Left lung (tissue), 4 donors: ENCODE measurements at regions not wholly inside any gene's neighbourhood (a gene's known extent, or its start where the extent isn't known, plus 50 kb on each side); places are given as distances from the start of the nearest gene placed in this dataset.

Experiments
- ATAC-seq: fragments of 200-7000 bp; cut with Tn5 transposase; one replicate; pipeline ENCODE4 v1.9.1; 2020; ENCODE audit warnings: moderate library complexity
- DNase-seq, 4 donors: peaks; one replicate each; pipeline ENCODE4 v3.0.0-alpha.2; 2013 to 2020
- H3K27ac ChIP-seq, 2 donors: fragments of 200-600 bp; sonication (generic) in 1 of 2; one replicate each; pipeline versions ENCODE4 v1.5.0 to v1.8.0; 2020 to 2021
- H3K27me3 ChIP-seq, 2 donors: fragments of 200-600 bp; sonication (generic) in 1 of 2; one replicate each; pipeline versions ENCODE4 v1.5.0 to v1.8.0; 2020 to 2021
- H3K36me3 ChIP-seq, 2 donors: fragments of 200-600 bp; sonication (generic) in 1 of 2; one replicate each; pipeline versions ENCODE4 v1.5.0 to v1.8.0; 2020 to 2021
- H3K4me1 ChIP-seq, 2 donors: fragments of 200-600 bp; one replicate each; pipeline ENCODE4 v1.8.0; 2021
- H3K4me3 ChIP-seq, 2 donors: fragments of 200-600 bp; sonication (generic) in 1 of 2; one replicate each; pipeline versions ENCODE4 v1.5.0 to v1.8.0; 2020 to 2021; ENCODE audit warnings: mild to moderate bottlenecking in 1 of 2
- H3K9me3 ChIP-seq, 2 donors: fragments of 200-600 bp; sonication (generic) in 1 of 2; one replicate each; pipeline versions ENCODE4 v1.5.0 to v1.8.0; 2020 to 2021
- intact Hi-C, 2 donors: fragments of 100-400 bp; cut with DNase I; formaldehyde crosslinking; loops; one replicate each; pipeline versions ENCODE4 v1.11.2 to v1.14.2; 2022
- TF ChIP-seq, protein P1 (sequence below), 2 donors: fragments of 200-600 bp; sonication (generic) in 1 of 2; IDR thresholded peaks; one replicate each; pipeline versions ENCODE4 v1.5.0 to v1.8.0; 2021; ENCODE audit warnings: antibody characterized with exemption in 2 of 2
- donor health status: DM: no; HTN: yes; CAD: no.
- donor health status: DM: no; HTN: no; CAD: no.

GRCh38 chr13:47628666-47629065 is 372.4 kb downstream of the SUCLA2 start:
- H3K27ac ChIP-seq: no peak overlapping the region
- H3K27me3 ChIP-seq: no peaks in the 10 kb centered on the region
- DNase-seq: no peak
- TF ChIP-seq, protein P1, sequence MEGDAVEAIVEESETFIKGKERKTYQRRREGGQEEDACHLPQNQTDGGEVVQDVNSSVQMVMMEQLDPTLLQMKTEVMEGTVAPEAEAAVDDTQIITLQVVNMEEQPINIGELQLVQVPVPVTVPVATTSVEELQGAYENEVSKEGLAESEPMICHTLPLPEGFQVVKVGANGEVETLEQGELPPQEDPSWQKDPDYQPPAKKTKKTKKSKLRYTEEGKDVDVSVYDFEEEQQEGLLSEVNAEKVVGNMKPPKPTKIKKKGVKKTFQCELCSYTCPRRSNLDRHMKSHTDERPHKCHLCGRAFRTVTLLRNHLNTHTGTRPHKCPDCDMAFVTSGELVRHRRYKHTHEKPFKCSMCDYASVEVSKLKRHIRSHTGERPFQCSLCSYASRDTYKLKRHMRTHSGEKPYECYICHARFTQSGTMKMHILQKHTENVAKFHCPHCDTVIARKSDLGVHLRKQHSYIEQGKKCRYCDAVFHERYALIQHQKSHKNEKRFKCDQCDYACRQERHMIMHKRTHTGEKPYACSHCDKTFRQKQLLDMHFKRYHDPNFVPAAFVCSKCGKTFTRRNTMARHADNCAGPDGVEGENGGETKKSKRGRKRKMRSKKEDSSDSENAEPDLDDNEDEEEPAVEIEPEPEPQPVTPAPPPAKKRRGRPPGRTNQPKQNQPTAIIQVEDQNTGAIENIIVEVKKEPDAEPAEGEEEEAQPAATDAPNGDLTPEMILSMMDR (IDR thresholded peaks at IDR 0.05): no peak
- ATAC-seq: no peak
- no peaks in the 10 kb centered on the region for H3K4me1 ChIP-seq
- peaks cover 0 to 2% of the 10 kb centered on the region in 2 donors for H3K9me3 ChIP-seq
- H3K4me3 ChIP-seq: no peak overlapping the region
- no peaks in the 10 kb centered on the region for H3K36me3 ChIP-seq
- intact Hi-C loops: no loop called here

- Histone ChIP-seq H3K27ac (no peak overlapping the region), H3K36me3 (no peaks in the 10 kb centered on the region), H3K4me3 (no peak overlapping the region), H3K4me1 (no peaks in the 10 kb centered on the region), H3K27me3 (no peaks in the 10 kb centered on the region), H3K9me3 (peaks cover 0 to 5% of the 10 kb centered on the region in 2 donors)
- DNase-seq (no peak), ATAC-seq (no peak)
- TF ChIP-seq, protein P1 (IDR thresholded peaks at IDR 0.05): no peak
- intact Hi-C loops: no loop called here
Measured at GRCh38 chr13:47623862-47624261, 377.2 kb downstream of the SUCLA2 start.

GRCh38 chr13:47621931-47622330 is 379.1 kb downstream of the SUCLA2 start:
- H3K27me3 ChIP-seq: no peaks in the 10 kb centered on the region
- TF ChIP-seq, protein P1 (IDR thresholded peaks at IDR 0.05): no peak
- intact Hi-C loops: no loop called here
- ATAC-seq (no peak), DNase-seq (no peak)
- H3K27ac ChIP-seq: no peak overlapping the region
- no peaks in the 10 kb centered on the region for H3K4me1 ChIP-seq
- no peaks in the 10 kb centered on the region for H3K36me3 ChIP-seq
- no peak overlapping the region for H3K4me3 ChIP-seq
- H3K9me3 ChIP-seq: peaks cover 0 to 10% of the 10 kb centered on the region in 2 donors

- ATAC-seq (no peak), DNase-seq (no peak)
- no peaks in the 10 kb centered on the region for H3K36me3 ChIP-seq
- H3K4me1 ChIP-seq: no peaks in the 10 kb centered on the region
- no peak overlapping the region for H3K27ac ChIP-seq
- intact Hi-C loops: no loop called here
- no peak overlapping the region for H3K4me3 ChIP-seq
- H3K9me3 ChIP-seq: no peaks in the 10 kb centered on the region
- TF ChIP-seq, protein P1 (IDR thresholded peaks at IDR 0.05): no peak
- H3K27me3 ChIP-seq: no peaks in the 10 kb centered on the region
Measured at GRCh38 chr13:47611664-47612288, 389.3 kb downstream of the SUCLA2 start.

GRCh38 chr13:47610687-47611086 is 390.4 kb downstream of the SUCLA2 start:
- intact Hi-C loops: no loop called here
- H3K4me3 ChIP-seq: no peak overlapping the region
- H3K36me3 ChIP-seq: no peaks in the 10 kb centered on the region
- no peaks in the 10 kb centered on the region for H3K9me3 ChIP-seq
- TF ChIP-seq, protein P1 (IDR thresholded peaks at IDR 0.05): no peak
- H3K4me1 ChIP-seq: no peaks in the 10 kb centered on the region
- no peaks in the 10 kb centered on the region for H3K27me3 ChIP-seq
- ATAC-seq (no peak), DNase-seq (no peak)
- H3K27ac ChIP-seq: no peak overlapping the region
